Activated CD4-positive, alpha-beta T cell treated with anti-CD3 and anti-CD28 coated beads, Interleukin-2, Interleukin-4, amounts not matched to agents 100 ng/mL and 50 ng/mL, durations not matched to agents 16 hours and 8 hours (primary cell): ENCODE measurements at regions not wholly inside any gene's neighbourhood (a gene's known extent, or its start where the extent isn't known, plus 50 kb on each side); places are given as distances from the start of the nearest gene placed in this dataset.
A peak's percentile ranks its signal among the peaks of the same experiment; 100 is the strongest.
"Not testable (repeated sequence)": the region's sequence is repeated elsewhere in the genome, so short reads cannot be mapped to it uniquely, and the experiment has no call there.

Experiments
- DNase-seq: peaks from one replicate; pipeline ENCODE4 v3.0.0-alpha.2; 2020; ENCODE audit warnings: low spot score

- not testable (repeated sequence) for DNase-seq
Measured at GRCh38 chr1:196366-196765, 255.1 kb downstream of the OR4F29 start.

DNA sequence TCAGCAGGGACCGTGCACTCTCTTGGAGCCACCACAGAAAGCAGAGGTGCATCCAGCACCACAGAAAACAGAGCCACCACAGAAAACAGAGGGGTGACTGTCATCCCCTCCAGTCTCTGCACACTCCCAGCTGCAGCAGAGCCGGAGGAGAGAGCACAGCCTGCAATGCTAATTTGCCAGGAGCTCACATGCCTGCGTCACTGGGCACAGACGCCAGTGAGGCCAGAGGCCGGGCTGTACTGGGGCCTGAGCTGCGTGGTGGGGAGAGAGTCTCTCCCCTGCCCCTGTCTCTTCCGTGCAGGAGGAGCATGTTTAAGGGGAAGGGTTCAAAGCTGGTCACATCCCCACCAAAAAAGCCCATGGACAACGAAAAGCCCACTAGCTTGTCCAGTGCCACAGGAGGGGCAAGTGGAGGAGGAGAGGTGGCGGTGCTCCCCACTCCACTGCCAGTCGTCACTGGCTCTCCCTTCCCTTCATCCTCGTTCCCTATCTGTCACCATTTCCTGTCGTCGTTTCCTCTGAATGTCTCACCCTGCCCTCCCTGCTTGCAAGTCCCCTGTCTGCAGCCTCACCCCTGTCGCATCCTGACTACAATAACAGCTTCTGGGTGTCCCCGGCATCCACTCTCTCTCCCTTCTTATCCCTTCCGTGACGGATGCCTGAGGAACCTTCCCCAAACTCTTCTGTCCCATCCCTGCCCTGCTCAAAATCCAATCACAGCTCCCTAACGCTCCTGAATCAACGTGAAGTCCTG lies 260.0 kb downstream of the OR4F29 start:
- DNase-seq, result not testable (repeated sequence)

GRCh38 chr1:190678-191077 lies 260.8 kb downstream of the OR4F29 start:
- DNase-seq, result not testable (repeated sequence)

GRCh38 chr1:189915-190314 lies 261.6 kb downstream of the OR4F29 start:
- DNase-seq, result not testable (repeated sequence)

GRCh38 chr1:189270-189669 lies 262.2 kb downstream of the OR4F29 start:
- not testable (repeated sequence) for DNase-seq

- not testable (repeated sequence) for DNase-seq
Measured at GRCh38 chr1:187298-187697, 264.2 kb downstream of the OR4F29 start.

GRCh38 chr1:186691-187131 lies 264.8 kb downstream of the OR4F29 start:
- not testable (repeated sequence) for DNase-seq

GRCh38 chr1:186223-186622 lies 265.3 kb downstream of the OR4F29 start:
- DNase-seq, result not testable (repeated sequence)

DNA sequence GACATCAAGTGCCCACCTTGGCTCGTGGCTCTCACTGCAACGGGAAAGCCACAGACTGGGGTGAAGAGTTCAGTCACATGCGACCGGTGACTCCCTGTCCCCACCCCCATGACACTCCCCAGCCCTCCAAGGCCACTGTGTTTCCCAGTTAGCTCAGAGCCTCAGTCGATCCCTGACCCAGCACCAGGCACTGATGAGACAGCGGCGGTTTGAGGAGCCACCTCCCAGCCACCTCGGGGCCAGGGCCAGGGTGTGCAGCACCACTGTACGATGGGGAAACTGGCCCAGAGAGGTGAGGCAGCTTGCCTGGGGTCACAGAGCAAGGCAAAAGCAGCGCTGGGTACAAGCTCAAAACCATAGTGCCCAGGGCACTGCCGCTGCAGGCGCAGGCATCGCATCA lies 266.0 kb downstream of the OR4F29 start:
- DNase-seq, result not testable (repeated sequence)

GRCh38 chr1:184336-184686 lies 267.2 kb downstream of the OR4F29 start:
- not testable (repeated sequence) for DNase-seq

- DNase-seq, result not testable (repeated sequence)
Measured at GRCh38 chr1:183620-184335, 267.7 kb downstream of the OR4F29 start.

DNA sequence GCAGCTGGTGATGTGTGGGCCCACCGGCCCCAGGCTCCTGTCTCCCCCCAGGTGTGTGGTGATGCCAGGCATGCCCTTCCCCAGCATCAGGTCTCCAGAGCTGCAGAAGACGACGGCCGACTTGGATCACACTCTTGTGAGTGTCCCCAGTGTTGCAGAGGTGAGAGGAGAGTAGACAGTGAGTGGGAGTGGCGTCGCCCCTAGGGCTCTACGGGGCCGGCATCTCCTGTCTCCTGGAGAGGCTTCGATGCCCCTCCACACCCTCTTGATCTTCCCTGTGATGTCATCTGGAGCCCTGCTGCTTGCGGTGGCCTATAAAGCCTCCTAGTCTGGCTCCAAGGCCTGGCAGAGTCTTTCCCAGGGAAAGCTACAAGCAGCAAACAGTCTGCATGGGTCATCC lies 268.4 kb downstream of the OR4F29 start:
- DNase-seq, result not testable (repeated sequence)

DNA sequence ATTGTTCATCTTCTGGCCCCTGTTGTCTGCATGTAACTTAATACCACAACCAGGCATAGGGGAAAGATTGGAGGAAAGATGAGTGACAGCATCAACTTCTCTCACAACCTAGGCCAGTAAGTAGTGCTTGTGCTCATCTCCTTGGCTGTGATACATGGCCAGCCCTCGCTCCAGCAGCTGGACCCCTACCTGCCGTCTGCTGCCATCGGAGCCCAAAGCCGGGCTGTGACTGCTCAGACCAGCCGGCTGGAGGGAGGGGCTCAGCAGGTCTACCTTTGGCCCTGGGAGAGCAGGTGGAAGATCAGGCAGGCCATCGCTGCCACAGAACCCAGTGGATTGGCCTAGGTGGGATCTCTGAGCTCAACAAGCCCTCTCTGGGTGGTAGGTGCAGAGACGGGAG lies 268.8 kb downstream of the OR4F29 start:
- DNase-seq, result not testable (repeated sequence)

DNA sequence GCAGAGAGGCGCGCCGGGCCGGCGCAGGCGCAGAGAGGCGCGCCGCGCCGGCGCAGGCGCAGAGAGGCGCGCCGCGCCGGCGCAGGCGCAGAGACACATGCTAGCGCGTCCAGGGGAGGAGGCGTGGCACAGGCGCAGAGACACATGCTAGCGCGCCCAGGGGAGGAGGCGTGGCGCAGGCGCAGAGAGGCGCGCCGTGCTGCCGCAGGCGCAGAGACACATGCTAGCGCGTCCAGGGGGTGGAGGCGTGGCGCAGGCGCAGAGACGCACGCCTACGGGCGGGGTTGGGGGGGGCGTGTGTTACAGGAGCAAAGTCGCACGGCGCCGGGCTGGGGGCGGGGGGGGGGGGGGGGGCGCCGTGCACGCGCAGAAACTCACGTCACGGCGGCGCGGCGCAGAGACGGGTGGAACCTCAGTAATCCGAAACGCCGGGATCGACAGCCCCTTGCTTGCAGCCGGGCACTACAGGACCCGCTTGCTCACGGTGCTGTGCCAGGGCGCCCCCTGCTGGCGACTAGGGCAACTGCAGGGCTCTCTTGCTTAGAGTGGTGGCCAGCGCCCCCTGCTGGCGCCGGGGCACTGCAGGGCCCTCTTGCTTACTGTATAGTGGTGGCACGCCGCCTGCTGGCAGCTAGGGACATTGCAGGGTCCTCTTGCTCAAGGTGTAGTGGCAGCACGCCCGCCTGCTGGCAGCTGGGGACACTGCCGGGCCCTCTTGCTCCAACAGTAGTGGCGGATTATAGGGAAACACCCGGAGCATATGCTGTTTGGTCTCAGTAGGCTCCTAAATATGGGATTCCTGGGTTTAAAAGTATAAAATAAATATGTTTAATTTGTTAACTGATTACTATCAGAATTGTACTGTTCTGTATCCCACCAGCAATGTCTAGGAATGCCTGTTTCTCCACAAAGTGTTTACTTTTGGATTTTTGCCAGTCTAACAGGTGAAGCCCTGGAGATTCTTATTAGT lies 269.9 kb downstream of the OR4F29 start:
- DNase-seq, result peak; percentile 25

GRCh38 chr1:180749-181205 lies 270.7 kb downstream of the OR4F29 start:
- DNase-seq, result not testable (repeated sequence)

- not testable (repeated sequence) for DNase-seq
Measured at GRCh38 chr1:138842-139241, 312.6 kb downstream of the OR4F29 start.

GRCh38 chr1:137664-138063 lies 313.8 kb downstream of the OR4F29 start:
- DNase-seq, result not testable (repeated sequence)

DNA sequence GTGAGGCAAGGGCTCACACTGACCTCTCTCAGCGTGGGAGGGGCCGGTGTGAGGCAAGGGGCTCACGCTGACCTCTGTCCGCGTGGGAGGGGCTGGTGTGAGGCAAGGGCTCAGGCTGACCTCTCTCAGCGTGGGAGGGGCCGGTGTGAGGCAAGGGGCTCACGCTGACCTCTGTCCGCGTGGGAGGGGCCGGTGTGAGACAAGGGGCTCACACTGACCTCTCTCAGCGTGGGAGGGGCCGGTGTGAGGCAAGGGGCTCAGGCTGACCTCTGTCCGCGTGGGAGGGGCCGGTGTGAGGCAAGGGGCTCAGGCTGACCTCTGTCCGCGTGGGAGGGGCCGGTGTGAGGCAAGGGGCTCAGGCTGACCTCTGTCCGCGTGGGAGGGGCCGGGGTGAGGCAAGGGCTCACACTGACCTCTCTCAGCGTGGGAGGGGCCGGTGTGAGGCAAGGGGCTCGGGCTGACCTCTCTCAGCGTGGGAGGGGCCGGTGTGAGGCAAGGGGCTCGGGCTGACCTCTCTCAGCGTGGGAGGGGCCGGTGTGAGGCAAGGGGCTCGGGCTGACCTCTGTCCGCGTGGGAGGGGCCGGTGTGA lies 315.0 kb downstream of the OR4F29 start:
- DNase-seq, result not testable (repeated sequence)

GRCh38 chr1:134936-135335 lies 316.5 kb downstream of the OR4F29 start:
- DNase-seq, result not testable (repeated sequence)

DNA sequence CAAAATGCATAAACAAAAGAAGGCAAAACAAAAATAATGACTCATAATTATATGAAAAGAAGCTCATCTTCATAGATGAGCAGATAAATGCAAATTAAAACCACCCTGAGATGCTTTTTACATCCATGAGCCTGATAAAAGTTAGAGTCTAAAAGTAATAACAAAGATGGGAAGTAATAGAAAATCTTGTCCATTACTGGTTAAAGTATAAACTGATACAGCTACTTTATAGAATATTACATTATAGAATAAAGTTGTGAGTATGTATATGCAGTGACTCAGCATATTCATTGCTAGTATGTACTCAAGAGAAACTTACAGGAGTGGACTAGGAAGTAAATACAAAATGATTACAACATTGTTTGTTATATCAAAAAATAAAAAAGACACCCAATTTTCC lies 333.0 kb downstream of the OR4F29 start:
- DNase-seq, result not testable (repeated sequence)

DNA sequence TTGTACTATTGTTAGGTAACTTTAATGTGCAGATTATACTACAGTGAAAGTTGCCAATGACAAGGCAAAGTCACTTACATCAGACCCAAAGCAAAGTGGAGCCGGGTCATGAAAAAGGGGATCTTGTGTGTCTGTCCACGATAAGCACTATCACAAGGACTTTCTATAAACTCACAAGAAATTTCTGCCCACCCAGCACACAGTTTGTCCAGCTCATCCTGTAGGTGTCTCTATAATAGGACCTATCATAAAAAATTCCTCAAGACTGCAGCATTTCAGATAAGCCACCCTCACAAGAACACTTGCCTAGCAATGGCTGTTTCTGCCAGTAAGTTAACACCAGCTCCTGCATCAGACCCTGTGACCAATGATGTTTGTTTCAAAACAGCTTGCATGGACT lies 335.9 kb downstream of the OR4F29 start:
- DNase-seq, result not testable (repeated sequence)

DNA sequence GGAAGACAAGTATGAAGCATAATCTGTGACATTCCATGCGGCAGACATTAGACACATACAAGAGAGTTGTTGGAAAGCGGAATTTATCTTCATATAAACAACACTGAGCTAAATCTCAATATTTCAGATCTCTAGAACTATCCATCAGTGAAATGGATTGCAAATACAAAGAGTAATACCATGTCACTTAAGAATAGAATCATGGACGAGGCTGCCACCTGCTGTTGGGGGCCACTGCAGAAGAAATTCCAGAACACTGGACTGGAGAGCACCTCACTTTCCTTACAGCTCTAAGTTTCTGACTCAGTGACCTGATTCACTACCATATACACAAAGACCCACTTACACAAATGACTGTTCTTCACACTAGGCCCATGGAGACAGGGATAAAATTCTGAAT lies 346.7 kb downstream of the OR4F29 start:
- not testable (repeated sequence) for DNase-seq
